H1 (cell line): ENCODE measurements at regions not wholly inside any gene's neighbourhood (a gene's known extent, or its start where the extent isn't known, plus 50 kb on each side); places are given as distances from the start of the nearest gene placed in this dataset.

Experiments used
- CTCF ChIA-PET: fragments of 300-600 bp; sonication (Branson Sonifier 250); formaldehyde crosslinking; loops from one replicate; lab custom pipeline; 2021; ENCODE audit not compliant: partially characterized antibody; lab: Charles Lee
- POLR2A ChIA-PET: fragments of 300-600 bp; sonication (Branson Sonifier 250); formaldehyde crosslinking; loops from one replicate; lab custom pipeline; 2021; ENCODE audit warnings: inconsistent platforms; ENCODE audit not compliant: partially characterized antibody; lab: Charles Lee
- DNase-seq, 2 experiments: peaks; one replicate each; pipeline versions ENCODE4 v3.0.0 to v3.0.0-alpha.2; 2010 to 2022; ENCODE audit warnings: low spot score in 2 of 2, low read depth in 1 of 2, mixed read lengths in 1 of 2
- FAIRE-seq: peaks from 2 replicates; lab custom pipeline; 2011; peaks lifted over from hg19 to GRCh38; lab: Jason Lieb, UNC
- H2AFZ ChIP-seq: 2 replicates; pipeline ENCODE4 v1.8.1; 2012; ENCODE audit warnings: low read length, inconsistent platforms
- H2AK5ac ChIP-seq: 2 replicates; pipeline ENCODE4 v1.6.1; 2013; ENCODE audit warnings: low read depth, low read length
- H2BK120ac ChIP-seq: replicated peaks from 2 replicates; pipeline ENCODE3; 2013; ENCODE audit warnings: low read depth, low read length, inconsistent platforms
- H2BK12ac ChIP-seq: 2 replicates; pipeline ENCODE4 v1.6.1; 2013; ENCODE audit warnings: low read depth, low read length
- H2BK15ac ChIP-seq: 2 replicates; pipeline ENCODE4 v1.6.1; 2013; ENCODE audit warnings: low read length
- H2BK20ac ChIP-seq: 2 replicates; pipeline ENCODE4 v1.6.1; 2013; ENCODE audit warnings: low read length
- H2BK5ac ChIP-seq: 2 replicates; pipeline ENCODE4 v1.6.1; 2013; ENCODE audit warnings: low read depth, low read length
- H3K14ac ChIP-seq: 2 replicates; pipeline ENCODE4 v1.6.1; 2013; ENCODE audit warnings: inconsistent platforms; ENCODE audit not compliant: insufficient read length
- H3K18ac ChIP-seq: 2 replicates; pipeline ENCODE4 v1.6.1; 2013; ENCODE audit warnings: low read length; ENCODE audit errors: extremely low read depth
- H3K23ac ChIP-seq: 2 replicates; pipeline ENCODE4 v1.6.1; 2013; ENCODE audit warnings: inconsistent platforms; ENCODE audit not compliant: insufficient read length
- H3K23me2 ChIP-seq: 2 replicates; pipeline ENCODE4 v1.6.1; 2013; ENCODE audit warnings: low read depth, low read length
- H3K27ac ChIP-seq: 2 replicates; pipeline ENCODE4 v1.6.1; 2011; ENCODE audit warnings: low read depth, low read length, inconsistent platforms
- H3K27me3 ChIP-seq, 4 experiments: replicated peaks in 1 of 4; 1 replicate in 1 of 4; 2 replicates in 3 of 4; pipeline versions ENCODE4 v1.6.1 to v1.8.1; 2011 to 2013; ENCODE audit warnings: low read length in 3 of 4, mild to moderate bottlenecking in 3 of 4, inconsistent platforms in 2 of 4, mixed read lengths in 2 of 4, moderate library complexity in 1 of 4; ENCODE audit not compliant: control insufficient read depth in 3 of 4, insufficient read depth in 3 of 4; ENCODE audit errors: extremely low read depth in 1 of 4
- H3K36me3 ChIP-seq, 4 experiments: 2 replicates each; pipeline versions ENCODE4 v1.6.1 to v1.8.1; 2011 to 2013; ENCODE audit warnings: mild to moderate bottlenecking in 4 of 4, low read length in 3 of 4, moderate library complexity in 2 of 4, control low read depth in 1 of 4, inconsistent platforms in 1 of 4; ENCODE audit not compliant: insufficient read depth in 4 of 4, control insufficient read depth in 2 of 4
- H3K4ac ChIP-seq: replicated peaks from 2 replicates; pipeline ENCODE3; 2013; ENCODE audit warnings: low read length, low read depth, mixed read lengths, inconsistent platforms; ENCODE audit not compliant: insufficient read length
- H3K4me1 ChIP-seq, 4 experiments: replicated peaks in 1 of 4; 1 replicate in 1 of 4; 2 replicates in 3 of 4; pipeline versions ENCODE4 v1.6.1 to v1.8.1; 2011 to 2013; ENCODE audit warnings: low read length in 3 of 4, inconsistent platforms in 2 of 4, mixed read lengths in 1 of 4; ENCODE audit not compliant: insufficient read depth in 4 of 4, control insufficient read depth in 3 of 4
- H3K4me2 ChIP-seq, 2 experiments: 2 replicates each; pipeline versions ENCODE4 v1.6.1 to v1.8.1; 2011 to 2013; ENCODE audit warnings: low read depth in 2 of 2, low read length in 2 of 2, control low read depth in 1 of 2, inconsistent platforms in 1 of 2, mild to moderate bottlenecking in 1 of 2; ENCODE audit not compliant: insufficient read depth in 1 of 2
- H3K4me3 ChIP-seq, 4 experiments: fragments of 200-600, 300-600 bp in 1 of 4; sonication (generic), shearing (Covaris generic), sonication (Bioruptor Twin) in 1 of 4; 2 replicates each; pipeline versions ENCODE4 v1.5.1 to v1.8.1; 2011 to 2016; ENCODE audit warnings: low read length in 4 of 4, low read depth in 3 of 4, control low read depth in 2 of 4, inconsistent platforms in 2 of 4, mild to moderate bottlenecking in 2 of 4, mixed read lengths in 1 of 4, moderate library complexity in 1 of 4; ENCODE audit not compliant: insufficient read depth in 2 of 4; ENCODE audit errors: extremely low read depth in 1 of 4
- H3K56ac ChIP-seq: replicated peaks from 2 replicates; pipeline ENCODE3; 2013; ENCODE audit warnings: low read depth, mild to moderate bottlenecking, mixed read lengths, low read length, inconsistent platforms; ENCODE audit not compliant: insufficient read length
- H3K79me1 ChIP-seq: 2 replicates; pipeline ENCODE4 v1.6.1; 2013; ENCODE audit warnings: low read depth, low read length, control low read depth
- H3K79me2 ChIP-seq, 2 experiments: 2 replicates each; pipeline versions ENCODE4 v1.6.1 to v1.8.1; 2012 to 2013; ENCODE audit warnings: low read length in 2 of 2, mild to moderate bottlenecking in 2 of 2, inconsistent platforms in 1 of 2; ENCODE audit not compliant: insufficient read depth in 2 of 2, control insufficient read depth in 1 of 2
- H3K9ac ChIP-seq, 4 experiments: replicated peaks in 1 of 4; 1 replicate in 1 of 4; 2 replicates in 3 of 4; pipeline versions ENCODE4 v1.6.1 to v1.8.1; 2011 to 2013; ENCODE audit warnings: low read depth in 3 of 4, low read length in 3 of 4, control low read depth in 2 of 4, mild to moderate bottlenecking in 2 of 4, moderate library complexity in 2 of 4, inconsistent platforms in 1 of 4; ENCODE audit errors: extremely low read depth in 1 of 4
- H3K9me3 ChIP-seq, 2 experiments: 2 replicates each; pipeline versions ENCODE4 v1.6.1 to v1.8.1; 2012 to 2013; ENCODE audit warnings: mild to moderate bottlenecking in 2 of 2, moderate library complexity in 2 of 2, control low read depth in 1 of 2, inconsistent platforms in 1 of 2, low read depth in 1 of 2, low read length in 1 of 2, mixed read lengths in 1 of 2; ENCODE audit not compliant: insufficient read depth in 2 of 2
- H4K20me1 ChIP-seq, 2 experiments: replicated peaks in 1 of 2; 2 replicates each; pipeline versions ENCODE3 to v1.8.1; 2011 to 2013; ENCODE audit warnings: inconsistent platforms in 2 of 2, low read length in 2 of 2, mild to moderate bottlenecking in 1 of 2; ENCODE audit not compliant: insufficient read depth in 2 of 2, control insufficient read depth in 1 of 2
- H4K5ac ChIP-seq: 2 replicates; pipeline ENCODE4 v1.6.1; 2013; ENCODE audit warnings: low read length, low read depth, mixed read lengths, inconsistent platforms; ENCODE audit not compliant: insufficient read length
- H4K8ac ChIP-seq: 2 replicates; pipeline ENCODE4 v1.8.0; 2013; ENCODE audit warnings: mild to moderate bottlenecking, moderate library complexity, low read length, inconsistent platforms; ENCODE audit not compliant: insufficient read depth; ENCODE audit errors: extremely low read depth
- H4K91ac ChIP-seq: replicated peaks from 2 replicates; pipeline ENCODE3; 2013; ENCODE audit warnings: low read length, mixed read lengths, inconsistent platforms; ENCODE audit not compliant: insufficient read length
- CBX5 ChIP-seq: fragments of 300-800, 300-1000 bp; sonication (generic); IDR thresholded peaks from 2 replicates; pipeline ENCODE4 v1.7.1; 2016; ENCODE audit warnings: antibody characterized with exemption, low read length, low read depth
- CEBPB ChIP-seq: IDR thresholded peaks from 2 replicates; pipeline ENCODE4 v1.6.1; 2012; ENCODE audit warnings: low read depth, low read length
- SAP30 ChIP-seq: fragments of 300-600 bp; sonication (generic); IDR thresholded peaks from 2 replicates; pipeline ENCODE4 v1.7.1; 2012; ENCODE audit warnings: low read length, moderate library complexity, mild to moderate bottlenecking, inconsistent platforms; ENCODE audit not compliant: insufficient read depth, insufficient replicate concordance
- SIN3A ChIP-seq, 2 experiments: IDR thresholded peaks in 1 of 2; conservative IDR thresholded peaks in 1 of 2; 2 replicates each; pipeline ENCODE4 v1.6.1; 2011 to 2012; ENCODE audit warnings: low read length in 2 of 2, improper control_type of control experiment in 1 of 2, low read depth in 1 of 2, mild to moderate bottlenecking in 1 of 2
- WGBS, 2 experiments: shearing (Covaris generic) in 1 of 2; methylation state at CpG; one replicate each; pipeline versions ENCODE4 v1.1.6 to v1.1.7; 2013 to 2015; ENCODE audit warnings: low lambda C conversion rate in 2 of 2, mixed read lengths in 2 of 2, inconsistent platforms in 1 of 2, low coverage in 1 of 2, missing lambda C conversion rate in 1 of 2; ENCODE audit not compliant: insufficient replicate concordance in 2 of 2, insufficient coverage in 1 of 2, insufficient read length in 1 of 2; ENCODE audit errors: extremely low coverage in 1 of 2, missing lambda C conversion rate in 1 of 2; 5-methylcytosine and 5-hydroxymethylcytosine counted together

DNA sequence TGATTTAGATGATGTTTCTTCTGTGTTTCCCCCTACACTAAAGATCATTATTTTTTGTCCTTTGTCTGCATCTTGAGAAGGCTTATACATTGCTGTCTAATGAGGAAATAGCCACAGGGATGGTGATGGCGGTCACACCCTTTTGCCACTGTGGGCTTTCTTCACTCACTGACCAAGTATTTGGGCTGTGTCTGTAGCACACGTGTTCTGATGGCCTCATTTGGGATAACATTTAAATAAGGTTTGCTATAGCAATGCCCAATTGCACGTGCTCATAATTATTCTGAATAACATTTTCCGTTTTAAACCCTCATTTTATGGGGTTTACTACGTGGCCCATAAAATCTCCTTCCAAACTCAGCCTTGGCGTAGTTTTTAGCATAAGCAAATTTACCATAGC is 230.3 kb upstream of the PRICKLE1 start:
- no peaks in the 10 kb centered on the region for H4K20me1 ChIP-seq
- no peaks in the 10 kb centered on the region for H3K27me3 ChIP-seq
- H3K79me2 ChIP-seq: no peaks in the 10 kb centered on the region
- no peak overlapping the region for H2BK15ac ChIP-seq
- no peak overlapping the region for H4K8ac ChIP-seq
- H3K4ac ChIP-seq: no peak overlapping the region
- H3K23ac ChIP-seq: no peak overlapping the region
- no peaks in the 10 kb centered on the region for H3K79me1 ChIP-seq
- no peak overlapping the region for H4K91ac ChIP-seq
- no peaks in the 10 kb centered on the region for H3K4me1 ChIP-seq
- DNase-seq: no peak
- no peak for FAIRE-seq
- no peak overlapping the region for H2AFZ ChIP-seq
- H3K56ac ChIP-seq: no peak overlapping the region
- H3K36me3 ChIP-seq: no peaks in the 10 kb centered on the region
- H2BK12ac ChIP-seq: no peak overlapping the region; the same call in 1 of the 2 replicates
- no peak overlapping the region for H3K4me3 ChIP-seq
- H3K23me2 ChIP-seq: no peaks in the 10 kb centered on the region
- no peak overlapping the region for H2AK5ac ChIP-seq
- no peak overlapping the region for H3K9ac ChIP-seq
- no peak overlapping the region for H2BK5ac ChIP-seq
- WGBS, 2 experiments: 72% methylated on average over 6 of the region's 6 CpGs; no CpG with 5 or more reads in 1 of the 2 experiments
- no peak overlapping the region for H3K27ac ChIP-seq
- H3K9me3 ChIP-seq: no peaks in the 10 kb centered on the region
- no peak overlapping the region for H2BK120ac ChIP-seq
- H4K5ac ChIP-seq: no peak overlapping the region
- CTCF ChIA-PET: no interaction called here
- no peak overlapping the region for H3K14ac ChIP-seq
- POLR2A ChIA-PET: no interaction called here
- H3K4me2 ChIP-seq: no peak overlapping the region
- H2BK20ac ChIP-seq: no peak overlapping the region
- no peak overlapping the region for H3K18ac ChIP-seq
- no peak for TF ChIP-seq SIN3A (conservative IDR thresholded peaks at IDR 0.05 in 1 of 2, IDR thresholded peaks at IDR 0.05 in 1 of 2; ENCODE audit: low read depth in 1 of 2, low read length in 2 of 2)
- no peak for TF ChIP-seq CEBPB
- TF ChIP-seq SAP30: no peak
- TF ChIP-seq CBX5: no peak
